OCI-LY7 (cell line): ENCODE measurements at regions not wholly inside any gene's neighbourhood (a gene's known extent, or its start where the extent isn't known, plus 50 kb on each side); places are given as distances from the start of the nearest gene placed in this dataset.

Experiments
- BruUV-seq: library from RNA; stranded (reverse); fragments of 400-500 nt; replicated peaks from 2 replicates; lab custom pipeline; 2021; lab: Mats Ljungman, UMichigan
- CTCF ChIA-PET: fragments of 300-600 bp; sonication (Branson Sonifier 250); formaldehyde crosslinking; loops from one replicate; lab custom pipeline; 2022; ENCODE audit warnings: antibody characterized with exemption; ENCODE audit not compliant: unreplicated experiment; lab: Charles Lee
- POLR2A ChIA-PET: fragments of 300-600 bp; sonication (Branson Sonifier 250); formaldehyde crosslinking; loops from one replicate; lab custom pipeline; 2022; ENCODE audit warnings: antibody characterized with exemption; lab: Charles Lee
- DNase-seq: peaks from one replicate; pipeline ENCODE4 v3.0.0-alpha.2; 2015; ENCODE audit warnings: low spot score
- H2AFZ ChIP-seq: fragments of 200-600 bp; sonication (generic), shearing (Covaris generic); 2 replicates; pipeline ENCODE4 v1.6.1; 2014; ENCODE audit warnings: mild to moderate bottlenecking, antibody characterized with exemption, low read length, moderate library complexity
- H3K27ac ChIP-seq: fragments of 200-600 bp; sonication (generic); 2 replicates; pipeline ENCODE4 v1.5.1; 2014; ENCODE audit warnings: mixed run types, low read depth, mild to moderate bottlenecking, moderate library complexity, low read length, inconsistent platforms; ENCODE audit not compliant: poor library complexity, severe bottlenecking
- H3K36me3 ChIP-seq: fragments of 200-600 bp; sonication (generic); 2 replicates; pipeline ENCODE4 v1.6.1; 2014; ENCODE audit warnings: mild to moderate bottlenecking, antibody characterized with exemption, low read length, moderate library complexity, mixed read lengths; ENCODE audit not compliant: insufficient read depth
- H3K4me1 ChIP-seq: fragments of 200-600 bp; sonication (generic); 2 replicates; pipeline ENCODE4 v1.5.1; 2014; ENCODE audit warnings: mild to moderate bottlenecking, low read length; ENCODE audit not compliant: insufficient read depth, poor library complexity, severe bottlenecking
- H3K4me2 ChIP-seq: fragments of 200-600 bp; sonication (generic); 2 replicates; pipeline ENCODE4 v1.6.1; 2014; ENCODE audit warnings: mild to moderate bottlenecking, low read length
- H3K4me3 ChIP-seq: fragments of 200-600 bp; sonication (generic); 2 replicates; pipeline ENCODE4 v1.5.1; 2014; ENCODE audit warnings: mild to moderate bottlenecking, low read depth, low read length; ENCODE audit not compliant: poor library complexity, severe bottlenecking
- H3K79me2 ChIP-seq: fragments of 200-600 bp; sonication (generic); 2 replicates; pipeline ENCODE4 v1.6.1; 2016; ENCODE audit warnings: low read depth, mild to moderate bottlenecking, low read length, moderate library complexity, mixed read lengths; ENCODE audit not compliant: insufficient read depth
- H3K9me2 ChIP-seq: fragments of 200-600 bp; sonication (generic); 2 replicates; pipeline ENCODE4 v1.6.1; 2016; ENCODE audit warnings: mild to moderate bottlenecking, low read length, mixed read lengths; ENCODE audit not compliant: insufficient read depth
- H3K9me3 ChIP-seq: fragments of 200-600 bp; sonication (generic); 2 replicates; pipeline ENCODE4 v1.6.1; 2014; ENCODE audit warnings: mild to moderate bottlenecking, mixed run types, low read length, mixed read lengths
- H4K20me1 ChIP-seq: fragments of 200-600 bp; sonication (generic); 2 replicates; pipeline ENCODE4 v1.6.1; 2014; ENCODE audit warnings: mild to moderate bottlenecking, antibody characterized with exemption, low read length, moderate library complexity, mixed read lengths; ENCODE audit not compliant: insufficient read depth
- EZH2phosphoT487 ChIP-seq: fragments of 200-600 bp; sonication (generic); IDR thresholded peaks from 2 replicates; pipeline ENCODE4 v1.6.1; 2018; ENCODE audit warnings: low read depth, borderline replicate concordance, mild to moderate bottlenecking, mixed run types, antibody characterized with exemption, low read length, moderate library complexity, mixed read lengths
- intact Hi-C: fragments of 100-400 bp; cut with micrococcal nuclease; formaldehyde crosslinking; loops from one replicate; pipeline ENCODE4 v1.10.0; 2022; ENCODE audit not compliant: unreplicated experiment
- TF ChIP-seq, protein P1 (sequence below): fragments of 200-600 bp; sonication (generic); conservative IDR thresholded peaks from 2 replicates; pipeline ENCODE4 v1.5.1; 2014; ENCODE audit warnings: mild to moderate bottlenecking, antibody characterized with exemption, low read length, moderate library complexity, mixed read lengths

DNA sequence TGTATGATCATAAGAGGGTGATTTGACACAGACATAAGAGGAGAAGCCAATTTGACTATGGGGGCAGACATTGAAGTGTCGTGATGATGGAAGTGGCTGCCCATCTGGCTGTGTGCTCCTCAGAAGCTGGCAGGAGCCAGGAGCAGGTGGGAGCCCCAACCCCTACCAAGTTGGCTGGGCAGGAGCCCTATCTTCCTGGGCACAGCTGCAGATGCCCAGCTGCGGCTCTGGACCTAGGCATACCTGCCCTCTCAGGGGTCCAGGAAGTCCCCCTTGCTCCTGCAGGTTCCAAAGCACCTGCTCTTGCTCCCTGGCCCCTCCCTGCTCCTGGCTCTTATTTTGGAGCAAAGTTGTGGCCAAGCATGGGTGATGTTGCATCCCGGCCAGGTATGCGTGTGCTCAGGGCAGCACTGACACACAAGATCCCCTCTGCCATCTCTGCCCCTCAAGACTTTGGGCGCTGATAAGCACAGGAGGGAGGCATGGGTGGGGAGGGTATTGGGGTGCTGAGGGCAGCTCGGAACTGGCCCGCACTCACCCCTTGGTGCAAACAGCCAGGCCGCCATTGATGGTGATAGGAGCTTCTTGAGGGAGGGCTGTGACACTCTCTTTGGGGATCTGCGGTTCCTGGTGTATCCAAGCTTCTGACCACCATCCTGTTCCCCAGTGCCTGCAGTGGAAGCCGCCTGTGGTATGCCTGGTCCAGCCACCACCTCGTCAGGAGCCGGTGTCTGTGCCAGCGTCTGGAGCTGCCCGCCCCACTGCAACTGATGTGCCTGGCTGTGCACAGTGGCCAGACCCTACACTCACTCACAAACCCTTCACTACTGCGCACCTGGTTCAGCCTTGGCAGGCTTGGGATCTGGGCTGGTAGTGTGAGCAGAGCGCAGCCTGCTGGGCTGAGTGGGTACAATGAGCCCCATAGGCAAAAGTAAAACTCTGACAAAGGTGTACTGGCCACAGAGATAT, 230.9 kb downstream of the CDH9 start:
- no peaks in the 10 kb centered on the region for H3K79me2 ChIP-seq
- no peak overlapping the region for H3K4me2 ChIP-seq
- peaks cover 10% of the 10 kb centered on the region; the same call in 1 of the 2 replicates for H3K9me3 ChIP-seq
- H3K9me2 ChIP-seq: no peaks in the 10 kb centered on the region
- no peak overlapping the region for H3K27ac ChIP-seq
- DNase-seq: no peak
- H2AFZ ChIP-seq: no peak overlapping the region
- ChIA-PET POLR2A (no interaction called here), CTCF (no interaction called here)
- intact Hi-C loops: no loop called here
- no peak for TF ChIP-seq EZH2phosphoT487
- TF ChIP-seq, protein P1, sequence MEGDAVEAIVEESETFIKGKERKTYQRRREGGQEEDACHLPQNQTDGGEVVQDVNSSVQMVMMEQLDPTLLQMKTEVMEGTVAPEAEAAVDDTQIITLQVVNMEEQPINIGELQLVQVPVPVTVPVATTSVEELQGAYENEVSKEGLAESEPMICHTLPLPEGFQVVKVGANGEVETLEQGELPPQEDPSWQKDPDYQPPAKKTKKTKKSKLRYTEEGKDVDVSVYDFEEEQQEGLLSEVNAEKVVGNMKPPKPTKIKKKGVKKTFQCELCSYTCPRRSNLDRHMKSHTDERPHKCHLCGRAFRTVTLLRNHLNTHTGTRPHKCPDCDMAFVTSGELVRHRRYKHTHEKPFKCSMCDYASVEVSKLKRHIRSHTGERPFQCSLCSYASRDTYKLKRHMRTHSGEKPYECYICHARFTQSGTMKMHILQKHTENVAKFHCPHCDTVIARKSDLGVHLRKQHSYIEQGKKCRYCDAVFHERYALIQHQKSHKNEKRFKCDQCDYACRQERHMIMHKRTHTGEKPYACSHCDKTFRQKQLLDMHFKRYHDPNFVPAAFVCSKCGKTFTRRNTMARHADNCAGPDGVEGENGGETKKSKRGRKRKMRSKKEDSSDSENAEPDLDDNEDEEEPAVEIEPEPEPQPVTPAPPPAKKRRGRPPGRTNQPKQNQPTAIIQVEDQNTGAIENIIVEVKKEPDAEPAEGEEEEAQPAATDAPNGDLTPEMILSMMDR: no peak
- no peaks in the 10 kb centered on the region for H4K20me1 ChIP-seq
- no peaks in the 10 kb centered on the region for H3K4me1 ChIP-seq
- no peaks in the 10 kb centered on the region for H3K36me3 ChIP-seq
- BruUV-seq: no TSS peak
- no peak overlapping the region for H3K4me3 ChIP-seq

DNA sequence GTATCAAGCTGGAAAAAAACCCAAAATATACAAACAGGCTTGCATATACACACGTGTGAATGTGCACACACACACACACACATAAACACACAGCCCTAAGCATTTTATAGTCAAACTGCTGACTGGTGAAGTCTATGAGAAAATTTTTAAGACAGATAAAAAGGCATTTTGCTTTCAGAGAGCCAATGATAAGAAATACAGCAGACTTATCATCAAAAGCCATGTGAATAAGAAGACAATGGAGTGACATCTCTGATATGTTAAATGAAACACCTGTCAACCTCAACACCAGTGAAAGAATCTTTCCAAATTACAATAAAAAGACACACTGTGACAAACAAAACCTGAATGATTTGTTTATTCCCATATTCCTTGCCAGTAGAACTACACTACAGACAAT, 233.3 kb downstream of the CDH9 start:
- intact Hi-C loops: no loop called here
- TF ChIP-seq, protein P1: no peak
- no peak for TF ChIP-seq EZH2phosphoT487
- DNase-seq: no peak
- H4K20me1 ChIP-seq: no peaks in the 10 kb centered on the region
- no peaks in the 10 kb centered on the region for H3K9me2 ChIP-seq
- H3K27ac ChIP-seq: no peak overlapping the region
- H3K9me3 ChIP-seq: peaks cover 20% of the 10 kb centered on the region; the same call in 1 of the 2 replicates
- no peaks in the 10 kb centered on the region for H3K4me1 ChIP-seq
- no peak overlapping the region for H3K4me3 ChIP-seq
- ChIA-PET POLR2A (no interaction called here), CTCF (no interaction called here)
- H3K36me3 ChIP-seq: no peaks in the 10 kb centered on the region
- H3K79me2 ChIP-seq: no peaks in the 10 kb centered on the region
- no TSS peak for BruUV-seq
- H2AFZ ChIP-seq: no peak overlapping the region
- no peak overlapping the region for H3K4me2 ChIP-seq

DNA sequence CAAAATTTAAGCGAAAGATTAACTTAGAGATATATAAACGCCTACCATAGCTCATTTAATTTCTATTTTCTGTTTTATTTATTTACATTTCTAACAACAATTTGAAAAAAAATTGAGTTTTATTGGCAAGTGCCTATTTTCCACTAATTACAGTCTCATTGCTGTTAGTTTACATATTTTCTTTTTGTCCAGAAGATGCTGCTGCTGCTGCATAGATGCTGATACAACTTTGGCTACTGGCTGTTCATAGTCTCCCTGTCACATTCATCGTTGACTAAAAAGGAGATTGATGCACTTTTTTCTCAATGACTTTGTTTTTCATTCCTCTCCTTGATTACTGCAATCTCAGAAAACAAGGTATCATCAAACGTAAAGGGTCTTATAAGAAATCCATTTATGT, 235.4 kb downstream of the CDH9 start:
- no peak overlapping the region for H2AFZ ChIP-seq
- no peaks in the 10 kb centered on the region for H3K4me1 ChIP-seq
- DNase-seq: no peak
- H3K36me3 ChIP-seq: no peaks in the 10 kb centered on the region
- intact Hi-C loops: no loop called here
- CTCF ChIA-PET: no interaction called here
- H3K4me2 ChIP-seq: no peak overlapping the region
- no peak overlapping the region for H3K27ac ChIP-seq
- no peaks in the 10 kb centered on the region for H4K20me1 ChIP-seq
- POLR2A ChIA-PET: no interaction called here
- no peaks in the 10 kb centered on the region for H3K79me2 ChIP-seq
- H3K9me2 ChIP-seq: no peaks in the 10 kb centered on the region
- TF ChIP-seq, protein P1: no peak
- no peak for TF ChIP-seq EZH2phosphoT487
- peaks cover 25% of the 10 kb centered on the region; the same call in 1 of the 2 replicates for H3K9me3 ChIP-seq
- H3K4me3 ChIP-seq: no peak overlapping the region
- BruUV-seq: no TSS peak
